Activated T-helper 9 cell treated with anti-CD3 and anti-CD28 coated beads, Interleukin-2, amount 50 U/mL, for 16 hours (primary cell): ENCODE measurements at regions not wholly inside any gene's neighbourhood (a gene's known extent, or its start where the extent isn't known, plus 50 kb on each side); places are given as distances from the start of the nearest gene placed in this dataset.

Experiments
- DNase-seq: peaks from one replicate; pipeline ENCODE4 v3.0.0-alpha.2; 2020; ENCODE audit warnings: low read depth

DNA sequence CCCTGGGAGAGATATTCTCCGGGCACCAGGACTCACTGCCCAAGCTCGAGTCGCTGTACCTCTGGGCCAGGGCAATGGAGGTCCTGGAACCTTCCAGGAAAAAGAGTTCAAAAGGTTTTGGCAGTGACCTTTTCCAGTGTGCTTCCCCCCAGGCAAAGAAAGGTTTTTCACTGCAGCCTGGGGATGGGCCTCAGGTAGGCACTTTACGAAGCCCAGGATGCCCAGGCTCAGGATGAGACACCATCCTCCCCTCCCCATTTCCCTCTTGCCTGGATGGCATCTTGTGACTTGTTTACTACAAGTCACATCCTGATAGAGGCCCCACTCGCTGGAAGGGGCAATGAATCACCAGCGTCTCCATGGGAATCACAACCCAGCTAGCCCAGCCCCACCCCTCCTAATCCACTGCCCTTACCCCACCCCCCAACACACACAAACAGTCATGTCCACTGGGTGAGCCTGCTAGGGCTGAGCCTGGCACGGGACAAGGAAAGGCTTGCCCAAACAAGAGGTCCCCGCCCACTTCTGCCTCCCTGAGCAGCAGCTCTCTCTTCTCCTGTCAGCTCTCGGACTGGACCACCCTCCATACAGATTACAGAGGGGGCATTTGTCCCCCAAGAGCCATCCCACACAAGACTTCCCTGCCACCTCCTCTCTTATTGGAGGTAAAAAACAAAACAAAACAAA, 93.8 kb upstream of the SMNDC1 start:
- DNase-seq: no peak

DNA sequence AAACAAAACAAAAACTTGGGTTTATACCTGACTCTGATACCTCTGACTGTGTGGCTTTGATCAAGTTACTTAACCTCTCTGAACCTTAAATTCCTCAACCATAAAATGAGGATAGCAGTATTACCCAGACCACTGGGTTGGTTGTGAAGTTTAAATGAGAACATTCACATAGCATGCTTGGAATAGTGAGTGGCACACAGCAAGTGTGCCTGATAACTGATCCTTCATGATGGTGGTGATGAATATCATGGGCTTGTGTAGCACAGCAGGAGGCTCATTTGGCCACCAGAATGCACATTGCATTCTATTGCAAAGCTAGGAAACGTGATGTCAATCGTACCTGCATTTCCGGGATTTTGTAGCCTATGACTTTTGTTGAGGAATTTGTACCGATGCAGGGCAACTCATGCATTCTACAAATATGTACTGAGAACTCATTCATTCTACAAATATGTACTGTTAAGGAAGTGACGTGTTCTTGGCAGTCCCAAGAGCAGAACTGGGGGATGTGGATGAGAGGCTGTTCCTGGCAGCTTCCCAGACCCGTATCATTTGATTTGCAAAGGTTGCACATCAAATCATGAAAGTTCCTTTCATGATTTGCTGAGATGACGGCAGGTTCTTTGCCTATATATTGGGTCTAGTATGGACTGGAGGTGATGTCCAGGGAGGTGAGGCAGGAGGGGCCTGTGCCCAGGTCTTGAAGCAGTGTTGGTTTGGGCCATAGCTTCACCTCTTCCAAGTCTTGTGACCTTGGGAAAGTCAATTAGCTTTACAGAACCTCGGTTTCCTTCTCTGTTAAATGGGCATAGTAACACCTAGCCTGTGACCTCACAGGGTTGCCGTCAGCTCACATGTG, 94.6 kb upstream of the SMNDC1 start:
- no peak for DNase-seq

DNA sequence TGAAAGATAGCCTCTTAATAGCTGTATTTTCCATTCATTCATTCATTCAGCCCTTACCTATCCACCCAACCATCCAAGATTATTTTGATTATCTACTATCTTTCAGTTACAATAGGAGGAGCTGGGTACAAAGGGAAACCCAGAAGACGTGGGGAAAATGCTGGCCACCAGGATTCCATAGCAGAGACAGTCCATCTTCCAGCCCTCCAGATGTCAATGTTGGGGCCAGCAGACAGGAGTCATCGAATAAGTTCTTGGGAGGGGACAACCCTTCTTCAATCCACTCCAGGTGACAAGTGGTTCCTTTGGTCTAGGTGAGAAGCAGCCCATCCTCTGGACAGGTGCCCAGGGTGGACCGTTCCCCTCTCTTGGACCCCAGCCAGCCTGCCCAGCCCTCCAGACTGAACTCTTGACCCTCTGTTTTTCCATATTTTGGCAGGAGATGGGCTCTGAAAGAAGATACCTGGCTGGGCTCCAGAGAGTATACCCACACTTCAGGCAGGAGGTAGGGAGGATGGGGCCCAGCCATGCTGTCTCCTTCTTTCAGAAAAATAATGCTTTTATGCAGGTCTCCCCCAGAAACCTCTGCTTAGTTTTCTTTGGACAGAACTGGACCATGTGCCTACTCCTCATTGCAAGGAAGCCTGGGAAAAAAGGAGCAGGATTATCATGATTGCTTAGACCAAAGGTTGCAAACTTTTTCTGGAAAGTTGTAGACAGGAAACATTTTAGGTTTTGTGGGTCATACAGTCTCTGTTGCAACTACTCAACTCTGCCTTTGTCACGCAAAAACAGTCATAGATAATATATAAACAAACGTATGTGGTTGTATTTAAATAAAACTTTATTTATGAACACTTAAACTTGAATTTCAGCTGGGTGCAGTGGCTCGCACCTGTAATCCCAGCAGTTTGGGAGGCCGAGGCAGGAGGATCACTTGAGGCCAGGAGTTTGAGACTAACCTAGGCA, 95.5 kb upstream of the SMNDC1 start:
- DNase-seq: no peak

DNA sequence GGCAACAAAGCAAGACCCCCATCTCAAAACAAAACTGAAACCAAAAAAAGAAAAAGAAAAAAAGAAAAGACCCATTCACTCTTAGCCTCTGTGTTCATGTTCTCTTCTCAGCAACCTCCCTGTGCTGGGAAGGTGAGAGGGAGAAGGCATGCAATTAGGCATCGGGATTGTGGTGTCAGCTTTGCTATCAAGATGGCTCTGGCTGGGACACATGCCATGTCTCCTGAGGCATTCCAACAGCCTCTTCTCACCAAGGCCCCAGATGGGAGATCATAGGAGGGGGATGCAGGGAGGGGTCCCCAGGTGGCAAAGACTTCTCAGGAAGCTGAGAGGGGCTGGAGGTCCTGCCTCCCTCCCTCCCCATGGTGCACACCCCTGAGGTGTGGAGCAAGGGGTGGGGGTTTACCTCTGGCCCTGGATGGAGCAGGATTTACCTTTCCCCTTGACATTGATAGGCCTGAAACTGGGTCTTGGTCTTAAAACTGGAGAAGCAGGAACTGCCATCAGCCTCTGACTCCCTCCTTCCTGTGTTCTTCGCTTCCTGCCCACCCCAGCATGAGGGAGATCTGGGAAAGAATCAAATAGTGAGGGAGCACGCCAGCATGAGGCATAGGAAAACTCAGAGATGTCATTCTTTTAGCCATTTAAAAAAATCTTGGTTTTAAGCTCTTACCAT, 96.2 kb upstream of the DUSP5 start:
- DNase-seq: no peak

DNA sequence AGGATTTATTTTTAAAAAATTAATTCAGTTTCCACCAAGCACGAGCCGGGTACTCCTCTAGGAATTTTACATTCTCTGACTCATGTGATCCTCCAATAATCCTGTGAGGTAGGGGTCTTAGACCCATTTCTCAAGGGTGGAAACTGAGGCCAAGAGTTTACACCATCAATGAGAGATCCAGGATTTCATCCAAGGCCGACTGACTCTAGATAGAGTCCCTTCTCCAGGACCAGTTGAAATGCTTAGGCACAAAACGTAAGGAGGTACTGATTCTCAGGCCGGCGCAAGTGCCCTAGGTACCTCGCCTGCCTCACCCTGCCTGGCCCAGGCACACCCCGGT, 95.7 kb upstream of the DUSP5 start:
- DNase-seq: no peak

DNA sequence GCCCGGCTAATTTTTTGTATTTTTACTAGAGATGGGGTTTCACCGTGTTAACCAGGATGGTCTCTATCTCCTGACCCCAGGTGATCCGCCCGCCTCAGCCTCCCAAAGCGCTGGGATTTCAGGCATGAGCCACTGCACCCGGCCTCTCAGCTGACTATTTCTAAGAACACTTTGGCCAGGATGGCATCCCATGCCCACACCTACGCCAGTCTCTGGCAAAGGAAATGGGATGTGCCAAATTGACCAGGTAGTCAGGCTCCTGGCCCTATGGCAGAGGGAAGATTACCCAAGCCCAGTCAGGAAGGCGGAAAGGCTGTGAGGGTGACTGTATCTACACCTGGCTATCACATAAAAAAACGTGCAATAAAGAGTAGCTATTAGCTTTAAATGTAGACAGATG, 94.1 kb upstream of the DUSP5 start:
- DNase-seq: no peak

DNA sequence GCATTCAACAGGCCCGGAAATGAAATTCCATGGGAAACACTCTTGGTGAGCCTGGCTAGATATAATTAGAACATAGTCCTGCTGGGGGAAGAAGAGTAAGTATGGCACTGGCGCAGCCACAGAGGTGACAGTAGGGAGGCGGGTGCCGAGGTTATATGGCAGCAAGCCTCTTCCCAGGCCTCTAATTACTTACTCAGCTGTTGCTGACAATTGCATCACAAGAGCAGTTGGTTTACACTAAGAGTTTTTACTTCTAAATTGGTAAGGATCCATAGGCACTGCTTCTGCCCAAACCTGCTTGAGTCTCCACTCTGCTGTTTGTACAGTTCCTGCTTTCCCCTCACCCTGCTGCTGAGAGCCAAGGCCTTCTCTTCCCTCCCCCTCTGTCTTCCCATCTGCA, 93.3 kb upstream of the DUSP5 start:
- no peak for DNase-seq

DNA sequence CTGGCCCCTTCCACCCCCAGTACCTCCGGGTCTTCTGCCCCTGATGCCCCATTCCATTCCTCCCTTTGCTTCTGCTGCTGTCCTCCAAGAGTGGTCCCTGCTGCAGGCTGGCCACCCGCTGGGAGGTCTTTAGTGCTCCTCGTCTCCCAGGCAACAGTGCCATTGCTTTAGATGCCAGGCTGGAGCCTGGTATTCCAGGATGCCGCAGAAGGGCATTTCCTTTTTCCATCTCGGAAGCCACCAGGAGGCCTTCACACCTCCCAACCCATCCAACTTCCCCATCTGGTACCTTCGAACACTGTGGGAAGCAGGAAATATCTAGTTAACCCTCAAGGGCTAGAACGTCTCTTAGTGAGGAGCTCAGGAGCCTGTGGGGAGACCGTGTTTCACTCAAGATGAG, 92.9 kb upstream of the DUSP5 start:
- no peak for DNase-seq

DNA sequence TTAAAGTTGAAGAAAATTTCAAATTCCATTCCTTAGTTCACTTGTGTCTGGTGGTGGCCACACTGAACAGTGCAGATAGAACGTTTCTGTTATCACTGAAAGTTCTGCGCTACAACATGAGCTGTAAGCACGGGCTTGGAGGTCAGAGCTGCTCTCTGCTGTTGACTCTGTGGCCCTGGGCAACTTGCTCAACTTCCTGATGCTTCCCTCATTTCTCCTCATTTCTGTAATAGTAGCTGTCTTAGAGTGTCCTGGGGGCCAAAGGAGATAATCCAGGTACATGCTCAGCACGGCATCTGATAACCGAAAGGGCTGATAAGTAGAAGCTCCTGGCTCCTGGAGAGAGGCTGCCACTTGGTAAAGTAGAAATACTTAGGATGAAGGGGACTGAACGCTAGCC, 92.3 kb upstream of the DUSP5 start:
- DNase-seq: no peak

DNA sequence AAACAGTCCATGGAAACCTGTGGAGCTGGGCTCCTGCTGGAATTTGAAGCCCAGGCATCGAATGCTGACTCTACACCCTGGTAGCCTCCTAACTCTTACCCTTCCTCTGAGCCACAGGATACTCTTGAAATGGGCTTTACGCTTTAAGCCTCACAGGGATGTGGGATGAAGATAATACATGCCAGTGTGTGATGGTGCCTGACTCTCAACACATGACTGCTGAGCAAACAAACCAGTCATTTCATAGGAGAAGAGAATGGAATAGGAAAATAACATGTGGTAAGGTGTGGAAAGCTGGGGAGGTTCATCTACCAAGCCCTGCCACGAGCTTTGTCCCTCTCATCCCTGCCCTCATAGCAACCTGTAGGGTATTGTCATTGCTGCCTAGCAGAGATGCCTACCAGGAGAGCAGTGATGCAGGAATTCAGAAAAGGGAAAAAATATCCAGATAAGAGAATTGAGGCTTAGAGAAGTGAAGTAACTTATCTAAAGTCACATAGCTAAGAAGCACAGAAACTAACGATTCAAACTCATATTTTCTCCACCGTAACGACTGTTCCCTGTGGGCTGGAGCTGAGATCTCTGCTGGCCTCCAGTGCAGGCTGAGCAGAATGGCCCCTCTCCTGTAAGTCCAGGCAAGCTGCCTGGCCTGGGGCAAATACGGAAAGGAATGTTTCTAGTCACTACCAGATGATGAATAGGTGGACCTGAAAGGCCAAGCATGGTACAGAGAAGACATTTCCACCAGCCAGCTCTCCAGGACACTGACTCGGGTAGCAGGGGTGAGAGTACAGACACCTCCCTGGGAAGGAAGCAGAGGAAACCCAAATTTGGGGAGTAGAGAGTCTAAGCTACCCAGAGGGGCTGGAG, 90.2 kb upstream of the DUSP5 start:
- DNase-seq: no peak

DNA sequence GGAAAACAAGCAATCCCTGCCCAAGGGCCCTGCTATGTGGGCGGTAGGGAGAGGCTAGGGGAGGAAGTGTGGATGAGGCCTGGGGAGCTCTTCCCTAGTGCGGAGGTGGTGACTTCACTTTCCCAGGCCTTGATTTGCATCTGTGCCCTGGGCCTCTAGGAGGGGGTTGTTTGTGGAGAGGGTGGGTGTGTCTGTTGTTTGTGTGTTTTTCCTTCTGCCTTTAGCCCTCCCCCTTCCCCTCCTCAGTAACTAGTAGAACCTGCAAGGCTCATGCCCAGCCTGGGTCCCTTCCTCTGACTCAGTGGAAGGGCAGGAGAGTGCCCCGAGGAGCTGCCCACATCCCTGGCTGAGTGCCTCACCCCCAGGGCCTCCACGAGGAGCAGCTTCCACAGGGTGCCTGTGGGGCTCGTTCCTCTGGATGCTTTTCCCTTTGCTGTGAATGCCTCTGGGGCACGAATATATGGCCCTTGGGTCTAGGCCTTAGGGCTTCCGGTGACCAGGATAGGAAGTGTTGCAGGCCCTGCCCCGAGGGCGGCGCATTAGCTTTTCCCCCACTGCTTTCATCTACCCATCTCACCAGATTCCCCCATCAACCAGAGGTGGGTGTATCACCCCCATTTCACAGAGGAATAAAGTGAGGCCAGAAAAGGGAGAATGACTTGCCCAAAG, 89.4 kb upstream of the DUSP5 start:
- no peak for DNase-seq

DNA sequence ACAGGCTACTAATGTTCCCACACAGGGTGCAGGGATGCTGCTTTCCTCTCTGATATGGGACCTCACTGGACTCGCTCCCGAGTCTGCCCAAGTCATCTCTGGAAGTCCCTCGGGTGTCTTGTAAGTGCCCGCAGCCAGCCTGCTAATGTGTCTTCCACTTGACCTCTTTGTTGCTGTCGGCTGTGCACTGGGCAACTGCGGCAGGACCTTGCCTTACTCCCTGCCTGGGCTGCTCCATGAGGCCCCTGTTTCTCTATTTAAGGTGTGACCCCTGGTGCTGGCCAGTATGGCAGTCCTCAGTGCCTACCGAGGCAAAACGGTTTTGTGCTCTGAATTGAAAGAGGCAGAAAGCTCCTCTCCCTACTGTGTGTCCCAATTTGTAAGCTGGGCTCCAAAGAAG, 88.8 kb upstream of the DUSP5 start:
- no peak for DNase-seq

DNA sequence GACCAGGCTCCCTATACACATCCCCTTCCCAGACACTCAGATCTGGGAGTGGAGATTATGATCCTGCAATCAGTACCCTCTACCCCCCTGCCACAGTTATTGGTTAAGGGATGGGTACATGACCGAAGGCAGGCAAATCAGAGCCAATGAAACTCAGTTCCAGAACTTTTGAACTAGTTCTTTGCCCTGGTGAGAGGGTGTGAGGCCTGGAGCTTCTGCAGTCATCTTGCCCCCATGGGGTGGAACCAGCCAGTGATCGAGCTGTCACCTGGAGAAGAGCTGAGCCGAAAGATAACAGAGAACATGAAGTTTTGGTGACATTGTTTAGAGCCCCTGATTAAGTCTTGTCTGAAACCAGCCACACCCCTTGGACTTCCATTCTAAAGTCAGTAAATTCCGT, 88.2 kb upstream of the DUSP5 start:
- DNase-seq: no peak

DNA sequence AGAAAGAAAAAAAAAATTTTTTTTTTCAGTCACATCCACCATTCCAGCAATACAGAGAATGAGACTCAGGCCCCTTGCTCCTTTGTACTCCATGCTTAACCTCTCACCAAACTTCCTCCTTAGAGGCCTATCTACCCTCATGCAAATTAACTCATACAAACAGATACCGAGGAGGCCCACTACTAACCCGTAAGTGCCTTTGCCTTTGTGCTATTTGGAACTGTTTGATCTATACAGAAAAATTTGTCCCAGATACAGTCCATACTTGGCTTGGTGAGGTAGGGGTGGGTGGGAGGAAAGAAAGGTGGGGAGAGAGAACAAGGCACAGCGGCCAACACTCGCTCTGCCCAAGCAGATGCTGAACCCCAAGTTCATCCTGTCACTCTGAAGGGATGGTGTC, 87.8 kb upstream of the DUSP5 start:
- DNase-seq: no peak

DNA sequence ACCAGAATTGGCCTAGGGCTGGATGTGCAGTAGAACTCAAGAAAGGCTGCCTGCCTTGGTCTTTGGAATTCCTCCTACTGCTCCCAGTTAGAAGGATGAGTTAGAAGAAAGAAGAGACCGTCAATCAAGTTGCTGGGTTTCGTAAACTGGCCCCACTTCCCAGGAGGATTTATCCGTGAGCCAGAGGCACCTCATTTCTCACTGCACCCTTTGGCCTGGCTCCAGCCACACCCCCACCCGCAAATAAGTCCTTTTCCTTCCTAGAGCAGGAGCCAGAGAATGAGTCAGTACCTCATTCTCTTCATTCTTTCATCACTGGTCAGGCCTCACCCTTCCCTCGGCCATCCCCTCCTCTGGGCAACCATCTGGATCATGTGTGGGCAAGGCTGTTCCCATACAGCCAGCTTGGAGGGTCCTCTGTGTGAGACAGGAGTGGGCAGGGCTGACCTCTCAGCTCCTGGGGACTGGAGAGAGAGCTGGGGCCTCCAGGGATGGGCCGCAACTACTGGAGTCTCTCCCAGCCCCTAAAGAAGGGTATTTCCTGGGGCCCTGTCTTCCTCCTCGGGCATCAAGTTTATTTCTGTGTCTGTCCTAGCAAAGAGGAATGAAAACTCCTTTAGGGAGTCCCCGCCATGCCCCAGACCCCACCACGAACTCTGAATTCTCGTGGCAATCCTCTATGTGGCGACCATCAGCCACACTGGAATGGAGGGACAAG, 87.2 kb upstream of the DUSP5 start:
- DNase-seq: no peak

DNA sequence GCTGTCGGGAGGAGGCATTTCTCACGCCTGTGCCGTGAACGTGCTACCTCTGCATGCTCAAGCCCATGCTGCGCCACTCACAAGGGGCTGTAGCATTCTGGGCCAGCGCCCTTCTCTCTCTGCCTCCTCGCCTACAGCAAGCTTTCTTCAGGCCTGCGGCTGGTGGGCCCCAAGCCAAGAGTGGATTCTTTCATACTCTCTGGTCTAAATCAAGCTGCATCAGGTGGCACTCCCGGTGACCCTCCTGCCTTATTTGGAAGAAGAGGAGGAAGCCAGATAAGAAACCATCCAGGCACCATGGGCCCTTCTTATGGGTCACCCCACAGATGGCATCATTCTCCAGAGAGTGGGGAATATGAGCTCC, 86.7 kb upstream of the DUSP5 start:
- no peak for DNase-seq

DNA sequence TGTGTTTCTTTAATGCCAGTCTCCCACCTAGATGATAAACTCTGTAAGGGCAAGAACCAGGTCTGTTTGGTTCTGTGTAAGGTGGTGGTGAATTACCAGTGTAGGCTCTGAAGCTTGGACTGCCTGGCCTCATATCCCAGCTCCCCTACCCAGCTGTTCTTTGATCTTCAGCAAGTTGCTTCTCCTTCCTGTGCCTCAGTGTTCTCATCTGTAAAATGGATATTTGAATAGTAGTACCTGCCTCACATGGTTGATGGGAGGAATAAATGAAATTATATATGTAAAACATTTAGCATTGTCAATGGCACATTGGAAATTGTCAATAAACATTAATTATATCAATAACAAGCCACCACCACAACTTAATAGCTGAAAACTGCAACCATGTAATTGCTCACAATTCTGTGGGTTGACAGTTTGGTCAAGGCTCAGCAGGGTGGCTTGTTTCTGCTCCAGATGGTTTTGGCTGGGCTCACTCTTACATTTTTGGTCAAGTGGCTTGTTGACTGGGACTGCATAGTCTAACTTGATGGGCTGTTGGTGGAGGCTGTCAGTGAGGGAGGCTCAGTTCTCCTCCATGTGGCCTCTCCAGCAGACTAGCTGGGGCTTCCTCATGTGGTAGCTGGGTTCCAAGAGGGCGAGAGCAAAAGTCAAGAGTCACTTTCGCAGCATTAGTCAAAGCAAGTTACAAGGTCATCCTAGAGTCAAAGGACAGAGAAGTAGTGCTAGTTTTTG, 84.5 kb upstream of the DUSP5 start:
- DNase-seq: no peak

DNA sequence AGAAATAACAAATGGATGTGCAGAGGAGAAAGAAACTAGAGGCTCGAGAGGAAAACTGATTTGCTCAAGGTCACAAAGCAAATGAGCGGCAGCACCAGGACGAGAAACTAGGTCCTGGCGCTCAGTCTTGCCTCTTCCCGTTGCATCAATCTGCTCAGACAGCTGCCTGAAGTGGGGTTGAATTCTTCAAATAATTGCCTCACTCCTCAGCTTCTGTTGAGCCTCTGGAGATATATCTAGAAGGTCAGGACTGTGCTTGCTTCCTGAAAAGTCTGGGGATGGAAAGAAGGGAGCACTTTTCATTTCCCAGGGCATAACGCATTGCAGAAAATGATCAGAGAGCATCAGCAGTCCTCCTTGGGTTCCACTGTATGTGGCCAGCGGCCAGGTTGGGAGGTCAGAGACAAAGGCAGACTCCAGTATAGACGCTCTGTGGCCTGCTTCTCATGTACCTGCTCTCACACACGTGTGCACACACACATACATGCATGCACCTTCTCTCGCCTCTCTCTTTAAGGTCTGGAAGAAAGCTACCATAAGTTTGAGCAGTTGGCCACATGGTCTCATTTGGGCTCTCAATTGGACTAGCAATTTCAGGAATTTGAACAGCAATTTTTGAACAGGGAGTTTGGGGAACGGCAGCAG, 83.7 kb upstream of the DUSP5 start:
- DNase-seq: no peak
